Osteoblast (primary cell): ENCODE measurements at regions not wholly inside any gene's neighbourhood (a gene's known extent, or its start where the extent isn't known, plus 50 kb on each side); places are given as distances from the start of the nearest gene placed in this dataset.

Experiments
- DNase-seq: peaks from one replicate; pipeline ENCODE4 v3.0.0; 2011; ENCODE audit warnings: low spot score, mixed read lengths; ENCODE audit not compliant: insufficient read length; ENCODE audit errors: missing footprints
- H2AFZ ChIP-seq: 2 replicates; pipeline ENCODE4 v1.6.0; 2011; ENCODE audit warnings: mild to moderate bottlenecking, low read length
- H3K27ac ChIP-seq: 2 replicates; pipeline ENCODE4 v1.5.1; 2011; ENCODE audit warnings: mild to moderate bottlenecking, low read depth, low read length, moderate library complexity
- H3K27me3 ChIP-seq: 2 replicates; pipeline ENCODE4 v1.6.0; 2012; ENCODE audit warnings: mild to moderate bottlenecking, control low read depth, inconsistent platforms, low read length, moderate library complexity; ENCODE audit not compliant: insufficient read depth
- H3K36me3 ChIP-seq: 2 replicates; pipeline ENCODE4 v1.5.1; 2011; ENCODE audit warnings: mild to moderate bottlenecking, low read length, control low read depth, moderate library complexity; ENCODE audit not compliant: insufficient read depth
- H3K4me1 ChIP-seq: 2 replicates; pipeline ENCODE4 v1.5.1; 2011; ENCODE audit warnings: mild to moderate bottlenecking, low read length, control low read depth, moderate library complexity; ENCODE audit not compliant: insufficient read depth
- H3K4me2 ChIP-seq: 2 replicates; pipeline ENCODE4 v1.6.0; 2011; ENCODE audit warnings: mild to moderate bottlenecking, low read length; ENCODE audit not compliant: insufficient read depth
- H3K4me3 ChIP-seq: fragments of 200-600 bp; sonication (generic); 3 replicates; pipeline ENCODE4 v1.5.1; 2012; ENCODE audit warnings: mild to moderate bottlenecking, low read length, inconsistent platforms; ENCODE audit not compliant: insufficient read depth
- H3K79me2 ChIP-seq: 2 replicates; pipeline ENCODE4 v1.6.0; 2012; ENCODE audit warnings: mild to moderate bottlenecking, low read length, control low read depth, inconsistent platforms; ENCODE audit not compliant: insufficient read depth
- H3K9me3 ChIP-seq: 2 replicates; pipeline ENCODE4 v1.5.1; 2011; ENCODE audit warnings: low read depth, low read length, control low read depth
- H4K20me1 ChIP-seq: 2 replicates; pipeline ENCODE4 v1.6.0; 2012; ENCODE audit warnings: mild to moderate bottlenecking, low read length, control low read depth; ENCODE audit not compliant: insufficient read depth
- TF ChIP-seq, protein P1 (sequence below): IDR thresholded peaks from 2 replicates; pipeline ENCODE4 v1.5.1; 2011; ENCODE audit warnings: mild to moderate bottlenecking, low read depth, low read length, moderate library complexity; ENCODE audit errors: extremely low read depth

DNA sequence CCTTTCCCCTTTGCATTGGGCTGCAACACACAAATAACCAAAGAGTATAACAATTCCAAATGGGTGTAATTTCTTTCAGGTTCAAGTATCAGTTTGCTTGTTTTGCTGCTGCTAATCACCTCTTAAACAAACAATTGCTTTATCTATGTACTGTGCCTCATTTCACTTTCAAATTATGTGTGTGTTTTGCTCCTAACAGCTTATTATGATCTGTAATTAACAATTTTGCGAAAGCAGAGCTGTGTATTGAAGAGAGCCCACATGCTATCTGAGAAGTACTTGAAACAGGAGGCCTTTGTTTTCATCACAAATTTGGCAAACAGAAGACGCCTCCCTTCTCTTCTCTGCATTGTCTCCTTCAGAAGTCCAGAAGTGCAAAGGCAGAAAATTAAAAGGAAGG is 312.0 kb downstream of the TLE1 start:
- DNase-seq = no peak
- no peak overlapping the region for H2AFZ ChIP-seq
- no peaks in the 10 kb centered on the region for H3K9me3 ChIP-seq
- no peaks in the 10 kb centered on the region for H3K79me2 ChIP-seq
- no peak overlapping the region for H3K4me2 ChIP-seq
- H3K36me3 ChIP-seq = no peaks in the 10 kb centered on the region
- peaks cover 19% of the 10 kb centered on the region for H3K4me1 ChIP-seq
- H3K27me3 ChIP-seq = no peaks in the 10 kb centered on the region
- H4K20me1 ChIP-seq = no peaks in the 10 kb centered on the region
- TF ChIP-seq, protein P1, sequence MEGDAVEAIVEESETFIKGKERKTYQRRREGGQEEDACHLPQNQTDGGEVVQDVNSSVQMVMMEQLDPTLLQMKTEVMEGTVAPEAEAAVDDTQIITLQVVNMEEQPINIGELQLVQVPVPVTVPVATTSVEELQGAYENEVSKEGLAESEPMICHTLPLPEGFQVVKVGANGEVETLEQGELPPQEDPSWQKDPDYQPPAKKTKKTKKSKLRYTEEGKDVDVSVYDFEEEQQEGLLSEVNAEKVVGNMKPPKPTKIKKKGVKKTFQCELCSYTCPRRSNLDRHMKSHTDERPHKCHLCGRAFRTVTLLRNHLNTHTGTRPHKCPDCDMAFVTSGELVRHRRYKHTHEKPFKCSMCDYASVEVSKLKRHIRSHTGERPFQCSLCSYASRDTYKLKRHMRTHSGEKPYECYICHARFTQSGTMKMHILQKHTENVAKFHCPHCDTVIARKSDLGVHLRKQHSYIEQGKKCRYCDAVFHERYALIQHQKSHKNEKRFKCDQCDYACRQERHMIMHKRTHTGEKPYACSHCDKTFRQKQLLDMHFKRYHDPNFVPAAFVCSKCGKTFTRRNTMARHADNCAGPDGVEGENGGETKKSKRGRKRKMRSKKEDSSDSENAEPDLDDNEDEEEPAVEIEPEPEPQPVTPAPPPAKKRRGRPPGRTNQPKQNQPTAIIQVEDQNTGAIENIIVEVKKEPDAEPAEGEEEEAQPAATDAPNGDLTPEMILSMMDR = no peak
- no peak overlapping the region for H3K4me3 ChIP-seq
- H3K27ac ChIP-seq = no peak overlapping the region

DNA sequence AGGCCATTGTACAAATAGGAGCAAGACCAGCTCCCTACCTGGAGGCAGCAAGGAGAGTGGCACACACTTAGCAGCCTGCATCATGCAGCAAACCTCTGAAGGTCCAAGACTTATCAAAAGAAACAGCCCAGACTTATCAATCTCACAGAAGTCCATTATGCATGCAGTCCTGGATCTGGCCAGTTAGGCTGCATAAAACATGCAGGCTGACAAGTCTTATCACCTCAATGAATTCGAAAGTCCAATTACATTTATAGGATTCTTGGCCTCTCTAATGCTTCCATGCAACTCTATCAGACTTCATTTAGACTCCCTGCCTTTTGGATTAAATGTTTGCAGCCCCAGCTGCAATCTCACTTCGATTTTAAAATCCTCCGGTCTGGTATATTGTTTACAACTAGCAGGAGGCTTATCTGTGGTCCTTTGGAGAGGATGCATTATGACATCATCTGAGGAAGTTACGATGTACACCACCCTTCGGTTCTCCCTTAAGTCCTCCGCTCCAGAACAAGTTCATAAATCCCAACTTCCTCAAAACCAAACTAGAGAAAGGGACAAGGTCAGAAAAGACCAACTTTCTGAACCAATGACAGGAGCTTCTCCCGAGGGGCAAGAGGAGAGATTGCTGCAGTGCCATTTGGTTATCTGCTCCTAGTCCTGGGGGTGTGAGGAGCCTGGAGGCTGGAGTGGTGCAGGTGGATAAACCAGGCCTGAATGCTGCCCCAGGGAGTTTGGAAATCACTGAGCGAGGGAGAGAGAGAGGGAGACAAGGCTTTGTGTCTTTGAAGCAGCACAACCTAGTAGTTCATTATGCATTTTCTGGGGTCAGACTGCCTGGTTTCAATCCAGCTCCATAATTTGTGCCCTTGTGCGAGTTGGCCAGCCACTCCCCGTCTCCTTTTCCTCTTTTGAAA is 313.9 kb downstream of the TLE1 start:
- H3K4me3 ChIP-seq = no peak overlapping the region
- H3K79me2 ChIP-seq = no peaks in the 10 kb centered on the region
- no peaks in the 10 kb centered on the region for H4K20me1 ChIP-seq
- H3K27ac ChIP-seq = no peak overlapping the region
- no peak for DNase-seq
- no peak overlapping the region for H3K4me2 ChIP-seq
- no peaks in the 10 kb centered on the region for H3K27me3 ChIP-seq
- H3K9me3 ChIP-seq = no peaks in the 10 kb centered on the region
- H3K36me3 ChIP-seq = no peaks in the 10 kb centered on the region
- no peak overlapping the region for H2AFZ ChIP-seq
- peaks cover 15% of the 10 kb centered on the region for H3K4me1 ChIP-seq
- TF ChIP-seq, protein P1 = no peak

DNA sequence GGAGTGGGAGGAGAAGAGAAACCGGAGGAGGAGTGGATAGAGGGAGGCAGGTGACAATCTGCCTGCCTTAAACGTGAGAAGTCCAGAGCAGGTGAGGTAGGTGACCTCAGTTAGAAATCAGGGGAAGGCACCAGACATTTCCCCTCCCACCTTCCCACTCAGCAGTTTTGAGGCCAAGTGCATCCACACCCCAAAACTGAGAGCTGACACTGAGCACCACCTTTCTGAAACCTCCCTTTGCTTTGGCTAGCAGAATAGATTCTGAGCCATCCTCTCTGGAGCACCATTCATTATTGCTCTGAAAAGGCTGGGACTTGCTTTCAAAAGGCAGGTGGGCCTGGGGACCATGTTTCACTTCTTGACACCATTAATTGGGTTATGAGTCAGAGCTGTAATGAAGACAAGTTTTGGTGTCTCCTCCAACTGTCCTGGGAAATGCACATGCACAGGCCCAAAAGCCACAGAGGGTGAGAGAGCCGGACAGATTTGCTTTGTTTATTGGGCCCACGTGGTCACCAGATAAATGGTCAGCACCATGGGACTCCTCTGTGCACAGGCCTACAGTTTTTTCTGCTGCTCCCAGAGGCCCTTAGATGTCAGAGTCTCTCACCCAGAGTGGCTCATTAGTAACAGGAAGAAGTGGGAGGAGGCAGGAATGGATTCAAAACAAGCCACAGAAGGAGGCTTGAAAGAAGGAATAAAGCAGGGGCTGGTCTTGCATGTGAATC is 314.7 kb downstream of the TLE1 start:
- Histone ChIP-seq H3K36me3 (no peaks in the 10 kb centered on the region), H3K4me1 (peaks cover 15% of the 10 kb centered on the region), H2AFZ (no peak overlapping the region), H3K4me3 (no peak overlapping the region), H3K27me3 (no peaks in the 10 kb centered on the region), H3K27ac (no peak overlapping the region), H4K20me1 (no peaks in the 10 kb centered on the region), H3K79me2 (no peaks in the 10 kb centered on the region), H3K4me2 (no peak overlapping the region), H3K9me3 (no peaks in the 10 kb centered on the region)
- TF ChIP-seq, protein P1 = no peak
- DNase-seq = peak; percentile 47

DNA sequence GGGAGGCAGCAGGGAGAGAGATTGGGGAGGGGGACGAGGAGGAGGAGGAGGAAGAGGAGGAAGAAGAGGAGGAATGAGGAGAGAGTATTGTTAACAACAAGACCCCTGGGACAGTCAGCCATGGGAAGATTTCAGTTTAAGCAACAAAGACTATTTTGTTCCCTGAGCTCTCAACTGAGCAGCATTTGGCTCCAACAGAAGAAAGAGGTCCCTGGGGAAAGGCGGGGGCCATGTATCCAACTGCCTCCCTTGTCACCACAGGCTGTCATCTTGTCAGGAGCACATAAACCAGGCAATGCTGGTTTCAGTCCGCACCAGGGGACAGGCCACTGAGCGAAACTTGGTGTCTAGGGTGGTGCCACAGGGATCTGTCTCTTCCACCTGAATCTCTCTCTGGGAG is 316.1 kb downstream of the TLE1 start:
- H3K4me3 ChIP-seq = no peak overlapping the region
- H3K4me1 ChIP-seq = peaks cover 15% of the 10 kb centered on the region
- DNase-seq = no peak
- no peaks in the 10 kb centered on the region for H3K36me3 ChIP-seq
- H3K9me3 ChIP-seq = no peaks in the 10 kb centered on the region
- no peaks in the 10 kb centered on the region for H4K20me1 ChIP-seq
- H3K27ac ChIP-seq = no peak overlapping the region
- no peak overlapping the region for H3K4me2 ChIP-seq
- no peak overlapping the region for H2AFZ ChIP-seq
- no peaks in the 10 kb centered on the region for H3K27me3 ChIP-seq
- H3K79me2 ChIP-seq = no peaks in the 10 kb centered on the region
- TF ChIP-seq, protein P1 = no peak
